Duodenal mucosa (tissue), 2 donors: ENCODE measurements at regions not wholly inside any gene's neighbourhood (a gene's known extent, or its start where the extent isn't known, plus 50 kb on each side); places are given as distances from the start of the nearest gene placed in this dataset.

Experiments
- H3K27ac ChIP-seq: one replicate; pipeline ENCODE4 v1.7.0; 2013; ENCODE audit warnings: low read depth, low read length
- H3K27me3 ChIP-seq, 2 donors: one replicate each; pipeline ENCODE4 v1.7.0; 2013; ENCODE audit warnings: low read length in 2 of 2, control low read depth in 1 of 2; ENCODE audit not compliant: insufficient read depth in 2 of 2, control insufficient read depth in 1 of 2
- H3K36me3 ChIP-seq, 2 donors: one replicate each; pipeline ENCODE4 v1.7.0; 2013; ENCODE audit warnings: low read length in 2 of 2, control low read depth in 1 of 2; ENCODE audit not compliant: insufficient read depth in 2 of 2, control insufficient read depth in 1 of 2
- H3K4me1 ChIP-seq, 2 donors: one replicate each; pipeline ENCODE4 v1.7.0; 2013; ENCODE audit warnings: low read length in 2 of 2, control low read depth in 1 of 2; ENCODE audit not compliant: insufficient read depth in 2 of 2, control insufficient read depth in 1 of 2
- H3K4me3 ChIP-seq, 2 donors: one replicate each; pipeline ENCODE4 v1.7.0; 2013; ENCODE audit warnings: low read length in 2 of 2, low read depth in 1 of 2
- H3K9ac ChIP-seq, 2 donors: one replicate each; pipeline ENCODE4 v1.7.0; 2013; ENCODE audit warnings: low read length in 2 of 2, low read depth in 1 of 2
- H3K9me3 ChIP-seq, 2 donors: one replicate each; pipeline ENCODE4 v1.7.0; 2013; ENCODE audit warnings: low read length in 2 of 2, control low read depth in 1 of 2; ENCODE audit not compliant: control insufficient read depth in 1 of 2

DNA sequence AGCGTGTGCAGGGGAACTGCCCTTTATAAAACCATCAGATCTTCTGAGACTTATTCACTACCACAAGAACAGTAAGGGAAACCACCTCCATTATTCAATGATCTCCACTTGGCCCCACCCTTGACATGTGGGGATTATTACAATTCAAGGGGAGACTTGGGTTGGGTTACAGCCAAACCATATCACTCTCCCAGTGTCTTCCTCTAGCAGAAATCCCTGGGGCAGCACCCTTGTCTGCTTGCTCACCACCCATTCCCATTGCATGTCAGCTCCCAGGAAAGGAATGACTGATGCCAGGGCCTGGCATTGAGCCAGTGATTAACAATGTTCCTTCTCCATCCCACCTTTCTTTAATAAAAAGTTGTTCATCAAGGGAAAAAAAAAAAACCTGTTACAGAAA is 199.0 kb downstream of the IRX1 start:
- Histone ChIP-seq H3K36me3 (no peaks in the 10 kb centered on the region), H3K27me3 (no peaks in the 10 kb centered on the region)

DNA sequence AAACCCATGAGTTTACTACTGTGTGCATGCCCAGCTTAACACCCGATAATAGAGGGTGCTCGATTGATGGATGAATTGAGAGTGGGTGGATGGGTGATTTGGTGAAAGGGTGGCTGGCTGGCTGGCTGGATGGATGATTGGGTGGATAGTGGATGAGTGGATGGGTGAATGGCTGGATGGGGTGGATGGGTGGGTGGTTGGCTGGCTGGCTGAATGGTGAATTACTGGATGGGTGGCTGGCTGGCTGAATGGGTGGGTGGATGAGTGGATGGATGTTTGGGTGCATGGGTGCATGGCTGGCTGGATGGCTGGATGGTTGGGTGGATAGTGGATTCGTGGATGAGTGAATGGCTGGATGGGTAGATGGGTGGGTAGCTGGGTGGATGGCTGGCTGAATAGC is 201.1 kb downstream of the IRX1 start:
- no peaks in the 10 kb centered on the region for H3K36me3 ChIP-seq
- H3K9ac ChIP-seq = no peak overlapping the region
- no peak overlapping the region for H3K27ac ChIP-seq
- H3K4me1 ChIP-seq = no peaks in the 10 kb centered on the region
- H3K4me3 ChIP-seq = no peak overlapping the region
- no peaks in the 10 kb centered on the region for H3K27me3 ChIP-seq
- H3K9me3 ChIP-seq = no peaks in the 10 kb centered on the region

More for the DNA sequence above, 199.0 kb downstream of the IRX1 start:
- H3K4me1 ChIP-seq = no peaks in the 10 kb centered on the region
- H3K27ac ChIP-seq = no peak overlapping the region
- no peak overlapping the region for H3K4me3 ChIP-seq
- no peak overlapping the region for H3K9ac ChIP-seq
- no peaks in the 10 kb centered on the region for H3K9me3 ChIP-seq

DNA sequence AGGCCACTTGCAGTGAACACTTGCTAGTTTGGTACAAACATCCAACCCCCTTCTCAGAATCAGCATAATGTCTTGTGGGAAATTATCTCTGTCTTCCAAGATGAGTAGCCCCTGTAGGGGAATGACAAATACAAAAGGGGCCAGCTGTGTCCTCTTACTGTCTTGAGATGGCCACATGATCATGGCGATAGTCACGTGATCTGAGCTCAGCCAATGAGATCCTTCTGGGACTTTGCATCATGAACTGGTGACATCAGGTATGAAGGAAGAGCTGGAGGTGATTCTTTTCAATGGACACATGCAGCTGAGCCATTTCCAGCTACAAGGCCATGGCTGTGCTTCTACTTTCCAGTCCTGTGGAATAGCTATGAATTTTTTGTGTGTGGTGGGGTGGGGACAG is 206.3 kb downstream of the IRX1 start:
- no peaks in the 10 kb centered on the region for H3K9me3 ChIP-seq
- H3K4me3 ChIP-seq = no peak overlapping the region
- H3K27me3 ChIP-seq = no peaks in the 10 kb centered on the region
- no peaks in the 10 kb centered on the region for H3K4me1 ChIP-seq
- H3K9ac ChIP-seq = no peak overlapping the region
- H3K27ac ChIP-seq = no peak overlapping the region
- H3K36me3 ChIP-seq = no peaks in the 10 kb centered on the region

DNA sequence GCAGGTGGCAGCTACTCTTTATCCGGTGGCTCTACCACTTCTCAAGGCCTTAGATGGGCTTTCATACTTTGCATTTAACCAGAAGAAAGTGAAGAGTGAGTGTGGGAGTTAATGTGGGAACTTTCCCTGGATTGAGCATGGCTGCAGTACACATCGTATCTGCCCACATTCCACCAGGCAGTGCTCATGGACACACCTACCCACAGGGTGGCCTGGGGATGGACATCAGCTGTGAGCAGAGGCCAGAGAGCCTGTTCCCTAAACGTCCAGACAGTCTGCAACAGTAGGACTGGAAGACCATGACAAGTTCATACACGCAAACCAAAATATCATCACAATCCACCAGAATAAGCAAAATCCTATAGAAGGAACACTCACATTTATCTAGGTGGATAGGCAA is 213.8 kb downstream of the IRX1 start:
- no peak overlapping the region for H3K27ac ChIP-seq
- no peak overlapping the region for H3K4me3 ChIP-seq
- H3K36me3 ChIP-seq = no peaks in the 10 kb centered on the region
- no peaks in the 10 kb centered on the region for H3K27me3 ChIP-seq
- no peak overlapping the region for H3K9ac ChIP-seq
- peaks cover 0 to 5% of the 10 kb centered on the region in 2 donors for H3K9me3 ChIP-seq
- no peaks in the 10 kb centered on the region for H3K4me1 ChIP-seq

DNA sequence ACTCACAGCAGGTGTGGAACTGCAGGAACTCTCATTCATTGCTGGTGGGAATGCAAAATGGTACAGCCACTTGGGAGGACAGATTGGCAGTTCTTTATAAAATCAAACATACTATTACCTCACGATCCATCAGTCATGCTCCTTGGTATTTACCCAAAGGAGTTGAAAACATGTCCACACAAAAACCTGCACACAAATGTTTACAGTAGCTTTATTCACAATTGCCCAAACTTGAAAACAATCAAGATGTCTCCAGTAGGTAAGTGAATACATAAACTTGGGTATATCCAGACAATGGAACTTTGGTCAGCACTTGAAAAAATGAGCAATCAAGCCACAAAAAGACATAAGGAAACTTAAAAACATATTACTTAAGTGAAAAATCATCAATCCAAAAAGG is 215.5 kb downstream of the IRX1 start:
- no peaks in the 10 kb centered on the region for H3K36me3 ChIP-seq
- H3K27ac ChIP-seq = no peak overlapping the region
- no peaks in the 10 kb centered on the region for H3K27me3 ChIP-seq
- H3K4me3 ChIP-seq = no peak overlapping the region
- H3K9me3 ChIP-seq = peaks cover 0 to 5% of the 10 kb centered on the region in 2 donors
- no peak overlapping the region for H3K9ac ChIP-seq
- no peaks in the 10 kb centered on the region for H3K4me1 ChIP-seq

DNA sequence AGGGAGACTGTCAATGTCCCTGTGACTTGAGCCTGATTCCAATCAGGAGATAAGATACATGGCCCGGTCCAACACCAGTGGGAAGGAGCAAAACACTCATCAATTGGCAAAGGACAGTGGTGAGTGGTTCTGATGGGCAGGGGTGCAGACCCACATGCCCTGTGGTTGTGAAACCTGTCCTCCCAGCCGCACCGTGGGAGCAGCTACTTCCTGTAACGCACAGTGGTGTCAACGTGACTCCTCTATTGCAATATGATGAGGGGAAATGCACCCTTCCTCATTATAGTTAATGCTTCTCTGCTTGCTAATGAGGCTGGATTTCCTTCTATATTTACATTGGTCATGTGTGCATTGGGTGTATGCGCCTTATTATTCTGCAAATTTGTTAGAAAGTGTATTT is 223.0 kb downstream of the IRX1 start:
- H3K4me3 ChIP-seq = no peak overlapping the region

DNA sequence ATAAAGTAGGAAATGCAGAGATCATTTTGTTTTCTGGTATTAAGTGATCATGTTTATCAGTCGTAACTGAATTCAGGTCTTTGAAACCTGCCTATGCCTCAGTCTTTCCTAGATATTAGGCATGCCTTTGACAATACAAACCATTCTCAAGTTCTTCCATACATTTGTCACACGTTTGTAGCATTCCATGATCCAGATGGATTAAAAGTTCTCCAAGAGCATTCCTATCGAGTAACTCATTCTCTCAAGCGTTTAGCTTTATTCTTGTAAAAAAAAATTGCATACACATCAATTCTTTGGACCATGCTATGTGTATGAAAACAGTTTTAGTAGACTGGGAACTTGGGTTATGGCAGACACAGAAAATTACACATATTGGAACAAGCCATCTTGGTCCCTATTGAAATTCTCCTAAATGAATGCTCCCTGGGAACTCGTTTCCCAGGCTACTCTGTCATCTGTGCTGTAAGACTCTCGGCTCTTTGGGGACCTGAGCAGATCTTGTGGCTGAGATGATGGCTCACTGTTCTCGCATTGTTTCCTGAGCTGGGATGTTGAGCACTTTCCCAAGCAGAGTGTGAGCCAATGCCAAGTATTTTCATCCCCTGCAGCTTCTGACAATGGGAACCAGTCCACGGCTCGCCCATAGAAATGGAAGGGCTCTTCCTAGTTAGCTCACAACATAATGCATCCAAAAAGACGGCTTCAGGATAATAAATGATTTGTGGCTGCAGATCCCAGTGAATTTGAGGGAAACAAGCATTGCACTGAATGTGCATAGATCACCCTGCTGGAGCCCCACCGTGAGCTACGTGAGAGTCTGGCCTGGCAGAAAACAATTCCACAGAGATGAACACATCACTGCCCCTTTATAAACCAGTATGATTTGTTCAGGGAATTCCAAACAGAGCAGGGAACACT is 230.2 kb downstream of the IRX1 start:
- Histone ChIP-seq H3K27me3 (no peaks in the 10 kb centered on the region), H3K36me3 (no peaks in the 10 kb centered on the region), H3K9me3 (no peaks in the 10 kb centered on the region), H3K27ac (no peak overlapping the region), H3K4me1 (no peaks in the 10 kb centered on the region), H3K4me3 (no peak overlapping the region), H3K9ac (no peak overlapping the region)

More for the DNA sequence above, 223.0 kb downstream of the IRX1 start:
- no peaks in the 10 kb centered on the region for H3K36me3 ChIP-seq
- no peaks in the 10 kb centered on the region for H3K27me3 ChIP-seq
- H3K9ac ChIP-seq = no peak overlapping the region
- H3K27ac ChIP-seq = no peak overlapping the region
- no peaks in the 10 kb centered on the region for H3K4me1 ChIP-seq
- no peaks in the 10 kb centered on the region for H3K9me3 ChIP-seq

DNA sequence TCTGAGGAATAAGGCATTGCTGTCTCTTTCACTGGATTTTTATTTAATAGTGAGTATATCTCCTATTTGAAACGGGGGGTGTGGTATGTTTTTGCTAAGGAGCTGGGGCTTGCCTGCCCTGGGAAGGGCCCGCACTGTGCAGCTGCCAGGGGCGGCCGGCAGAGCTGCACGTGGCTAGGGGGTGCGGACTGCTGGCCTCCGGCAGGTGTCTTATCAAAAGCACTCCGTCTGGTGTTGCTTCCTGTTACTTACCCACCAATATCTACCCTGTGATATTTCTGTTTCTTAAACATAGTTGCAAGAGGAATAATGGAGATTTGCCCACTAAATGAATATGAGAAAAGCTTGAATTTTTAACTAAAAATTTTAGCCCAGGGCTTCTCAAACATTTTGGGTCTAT is 232.0 kb downstream of the IRX1 start:
- Histone ChIP-seq H3K36me3 (no peaks in the 10 kb centered on the region), H3K4me1 (no peaks in the 10 kb centered on the region), H3K9ac (no peak overlapping the region), H3K4me3 (no peak overlapping the region), H3K27ac (no peak overlapping the region), H3K27me3 (no peaks in the 10 kb centered on the region), H3K9me3 (no peaks in the 10 kb centered on the region)

DNA sequence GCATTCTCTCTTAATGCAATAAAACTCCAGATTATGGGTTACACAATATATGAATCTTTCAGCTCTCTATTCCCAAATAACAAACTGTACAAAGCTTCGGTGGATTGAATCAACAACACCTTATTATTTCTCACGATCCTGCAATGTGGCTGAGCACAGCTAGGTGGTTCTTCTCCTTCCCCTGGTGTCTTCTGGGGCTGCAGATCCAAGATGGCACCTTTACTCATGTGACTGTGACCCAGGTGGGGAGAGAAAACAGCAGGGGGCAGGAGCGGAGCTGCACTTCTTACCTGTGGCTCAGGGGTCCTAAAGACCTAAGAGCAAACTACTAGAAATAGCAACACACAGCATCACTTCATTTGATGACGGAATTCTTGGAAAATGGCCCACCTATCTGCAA is 233.1 kb downstream of the IRX1 start:
- Histone ChIP-seq H3K36me3 (no peaks in the 10 kb centered on the region), H3K9ac (no peak overlapping the region), H3K4me3 (no peak overlapping the region), H3K27ac (no peak overlapping the region), H3K4me1 (no peaks in the 10 kb centered on the region), H3K9me3 (no peaks in the 10 kb centered on the region), H3K27me3 (no peaks in the 10 kb centered on the region)

DNA sequence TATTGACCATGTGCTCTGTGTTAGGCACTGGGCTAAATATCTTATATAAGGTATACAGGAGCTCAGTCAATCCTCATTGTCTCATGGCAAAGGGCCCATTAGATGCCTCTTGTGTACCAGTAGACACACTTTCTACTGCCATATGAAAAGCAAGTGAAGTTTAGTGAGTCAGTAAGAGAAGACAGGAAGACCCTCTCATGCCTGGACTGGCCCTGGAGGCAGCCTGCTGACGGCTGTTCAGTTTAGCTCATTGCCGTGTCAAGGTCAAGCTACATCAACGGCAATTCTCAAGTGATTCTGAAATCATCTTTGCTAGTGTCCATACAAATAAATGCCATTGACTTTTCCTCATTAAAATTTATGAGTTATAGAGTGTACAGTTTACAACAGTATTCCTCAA is 237.9 kb downstream of the IRX1 start:
- no peaks in the 10 kb centered on the region for H3K36me3 ChIP-seq
- no peak overlapping the region for H3K9ac ChIP-seq
- no peaks in the 10 kb centered on the region for H3K27me3 ChIP-seq
- no peak overlapping the region for H3K27ac ChIP-seq
- H3K9me3 ChIP-seq = no peaks in the 10 kb centered on the region
- H3K4me3 ChIP-seq = no peak overlapping the region
- H3K4me1 ChIP-seq = no peaks in the 10 kb centered on the region
